ENCODE measurements at regions not wholly inside any gene's neighbourhood (a gene's known extent, or its start where the extent isn't known, plus 50 kb on each side); places are given as distances from the start of the nearest gene placed in this dataset.

- DNase-seq = no peak
Measured at GRCh38 chr1:192713921-192714320, 78.0 kb downstream of the RGS13 start.

GRCh38 chr1:192724670-192725069 lies 84.2 kb upstream of the RGS2 start:
- Mint-ChIP-seq H3K27me3 (peaks cover 2% of the 10 kb centered on the region), H3K36me3 (no peaks in the 10 kb centered on the region)
- CTCF ChIA-PET = no interaction called here

More at GRCh38 chr1:192713921-192714320, 78.0 kb downstream of the RGS13 start:
- H3K4me1 Mint-ChIP-seq = no peaks in the 10 kb centered on the region
- H3K27me3 Mint-ChIP-seq = peaks cover 9% of the 10 kb centered on the region
- no peak overlapping the region for H3K4me3 Mint-ChIP-seq
- no peak for ATAC-seq
- H3K27ac Mint-ChIP-seq = no peak overlapping the region
- peaks cover 1% of the 10 kb centered on the region for H3K36me3 Mint-ChIP-seq
- peaks cover 10% of the 10 kb centered on the region for H3K9me3 Mint-ChIP-seq (ENCODE audit: low read depth)
- CTCF ChIA-PET = no interaction called here

GRCh38 chr1:192726820-192727504 lies 81.9 kb upstream of the RGS2 start:
- no peak overlapping the region for H3K4me3 Mint-ChIP-seq
- no peak for DNase-seq
- CTCF ChIA-PET = interaction anchor here (1.1 kb wide), 1 partner anchor 10 kb away, joined by 5 read pairs; no protein-coding TSS in a partner anchor
- no peak for ATAC-seq
- no peaks in the 10 kb centered on the region for H3K36me3 Mint-ChIP-seq
- H3K27ac Mint-ChIP-seq = no peak overlapping the region
- no peaks in the 10 kb centered on the region for H3K9me3 Mint-ChIP-seq (ENCODE audit: low read depth)
- H3K4me1 Mint-ChIP-seq = no peaks in the 10 kb centered on the region
- H3K27me3 Mint-ChIP-seq = peaks cover 2% of the 10 kb centered on the region

More at GRCh38 chr1:192724670-192725069, 84.2 kb upstream of the RGS2 start:
- DNase-seq (no peak), ATAC-seq (no peak)
- Mint-ChIP-seq H3K9me3 (ENCODE audit: low read depth) (no peaks in the 10 kb centered on the region), H3K27ac (no peak overlapping the region), H3K4me3 (no peak overlapping the region), H3K4me1 (no peaks in the 10 kb centered on the region)

DNA sequence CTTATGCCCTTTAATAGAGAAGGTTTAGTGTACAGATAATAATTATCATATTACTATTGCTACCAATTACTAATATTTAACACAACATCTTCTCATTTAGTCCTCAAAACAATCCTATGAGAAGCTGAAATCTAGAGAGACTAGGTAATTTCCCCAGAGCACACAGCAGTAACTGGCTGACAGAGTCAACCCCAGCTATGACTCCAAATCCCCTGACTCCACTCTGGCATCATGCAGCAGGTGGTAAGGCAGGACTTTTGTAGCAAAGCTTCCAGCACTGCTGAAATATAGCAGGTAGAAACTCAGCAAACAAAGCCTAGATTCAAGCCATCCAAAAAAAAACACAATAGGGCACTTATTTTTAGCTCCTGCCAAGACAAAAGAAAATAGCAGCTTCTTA lies 79.3 kb upstream of the RGS2 start:
- no peak for DNase-seq
- no peak for ATAC-seq
- Mint-ChIP-seq H3K4me3 (no peak overlapping the region), H3K27ac (no peak overlapping the region), H3K9me3 (ENCODE audit: low read depth) (no peaks in the 10 kb centered on the region), H3K36me3 (no peaks in the 10 kb centered on the region), H3K4me1 (no peaks in the 10 kb centered on the region), H3K27me3 (peaks cover 2% of the 10 kb centered on the region)
- CTCF ChIA-PET = no interaction called here

DNA sequence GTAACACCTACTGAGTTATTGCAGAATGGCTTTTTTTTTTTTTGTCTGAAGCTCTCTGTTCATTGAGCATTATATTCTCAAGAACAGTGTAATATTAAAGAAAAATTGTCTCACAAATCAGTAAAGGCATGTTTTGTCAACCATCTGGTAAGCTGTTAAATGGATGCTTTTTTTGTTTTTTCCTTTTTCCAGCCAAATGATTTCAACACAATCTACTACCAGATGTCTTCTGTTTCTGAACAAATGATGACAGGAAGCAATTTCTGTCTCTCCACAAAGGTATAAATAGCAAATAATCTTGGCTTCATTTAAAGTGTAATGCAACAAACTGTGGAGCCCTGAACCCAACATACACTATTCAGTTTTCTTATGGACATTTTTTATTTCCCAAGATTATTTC lies 78.6 kb upstream of the RGS2 start:
- Mint-ChIP-seq H3K36me3 (no peaks in the 10 kb centered on the region), H3K27ac (no peak overlapping the region), H3K27me3 (peaks cover 2% of the 10 kb centered on the region), H3K9me3 (ENCODE audit: low read depth) (no peaks in the 10 kb centered on the region), H3K4me3 (no peak overlapping the region), H3K4me1 (no peaks in the 10 kb centered on the region)
- ATAC-seq (no peak), DNase-seq (no peak)
- CTCF ChIA-PET = no interaction called here

DNA sequence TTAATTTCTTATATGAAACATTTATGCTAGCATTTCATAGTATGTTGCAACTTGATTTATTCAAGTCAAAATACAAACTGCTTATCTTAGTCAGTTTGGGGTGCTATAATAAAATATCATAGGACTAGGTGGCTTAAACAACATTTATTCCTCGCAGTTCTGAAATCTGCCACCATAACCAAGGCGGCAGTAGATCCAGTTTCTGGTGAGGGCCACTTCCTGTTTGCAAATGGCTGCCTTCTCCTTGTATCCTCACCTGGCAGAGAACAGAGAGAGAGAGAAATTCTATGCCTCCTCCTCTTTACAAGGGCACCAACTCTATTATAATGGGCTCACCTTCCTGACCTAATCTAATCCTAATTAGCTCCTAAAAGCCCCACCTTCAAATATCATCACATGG lies 76.1 kb upstream of the RGS2 start:
- Mint-ChIP-seq H3K27ac (no peak overlapping the region), H3K9me3 (ENCODE audit: low read depth) (no peaks in the 10 kb centered on the region), H3K27me3 (peaks cover 2% of the 10 kb centered on the region), H3K4me1 (no peaks in the 10 kb centered on the region), H3K4me3 (no peak overlapping the region), H3K36me3 (no peaks in the 10 kb centered on the region)
- ATAC-seq = no peak
- CTCF ChIA-PET = no interaction called here
- DNase-seq = no peak

GRCh38 chr1:192735298-192735915 lies 73.4 kb upstream of the RGS2 start:
- no peak for ATAC-seq
- Mint-ChIP-seq H3K27ac (no peak overlapping the region), H3K36me3 (no peaks in the 10 kb centered on the region), H3K4me1 (no peaks in the 10 kb centered on the region), H3K9me3 (ENCODE audit: low read depth) (no peaks in the 10 kb centered on the region), H3K4me3 (no peak overlapping the region), H3K27me3 (peaks cover 2% of the 10 kb centered on the region)
- CTCF ChIA-PET = no interaction called here
- no peak for DNase-seq

DNA sequence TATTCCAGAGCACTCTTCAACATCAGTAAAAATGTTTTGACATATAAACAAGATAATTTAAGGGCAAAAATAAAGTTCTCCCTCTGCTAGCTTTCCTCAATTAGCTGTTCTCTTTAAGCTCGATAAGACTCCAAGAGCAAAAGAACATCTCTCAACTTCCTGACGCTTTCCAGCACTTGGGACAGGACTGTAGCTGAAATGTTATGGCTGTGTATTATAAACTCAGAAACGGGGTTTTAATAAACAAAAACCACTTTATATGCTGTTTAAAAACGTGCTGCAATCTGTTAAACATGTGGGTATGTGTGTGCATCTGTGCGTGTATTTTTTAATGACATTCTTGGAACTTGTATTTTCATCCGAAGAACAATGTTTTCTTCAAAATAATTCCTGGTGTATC lies 71.5 kb upstream of the RGS2 start:
- CTCF ChIA-PET = interaction anchor here (1.2 kb wide), 1 partner anchor 10 kb away, joined by 5 read pairs; no protein-coding TSS in a partner anchor
- peaks cover 2% of the 10 kb centered on the region for H3K27me3 Mint-ChIP-seq
- H3K36me3 Mint-ChIP-seq = no peaks in the 10 kb centered on the region
- ATAC-seq (no peak), DNase-seq (no peak)
- no peaks in the 10 kb centered on the region for H3K4me1 Mint-ChIP-seq
- no peak overlapping the region for H3K4me3 Mint-ChIP-seq
- no peak overlapping the region for H3K27ac Mint-ChIP-seq
- H3K9me3 Mint-ChIP-seq (ENCODE audit: low read depth) = no peaks in the 10 kb centered on the region

GRCh38 chr1:192739476-192740184 lies 69.2 kb upstream of the RGS2 start:
- CTCF ChIA-PET = no interaction called here
- no peak overlapping the region for H3K4me3 Mint-ChIP-seq
- no peak for DNase-seq
- ATAC-seq = no peak
- H3K27me3 Mint-ChIP-seq = peaks cover 4% of the 10 kb centered on the region
- no peaks in the 10 kb centered on the region for H3K36me3 Mint-ChIP-seq
- H3K27ac Mint-ChIP-seq = no peak overlapping the region
- no peaks in the 10 kb centered on the region for H3K9me3 Mint-ChIP-seq (ENCODE audit: low read depth)
- H3K4me1 Mint-ChIP-seq = no peaks in the 10 kb centered on the region

GRCh38 chr1:192740214-192740613 lies 68.6 kb upstream of the RGS2 start:
- Mint-ChIP-seq H3K27ac (no peak overlapping the region), H3K9me3 (ENCODE audit: low read depth) (no peaks in the 10 kb centered on the region), H3K27me3 (peaks cover 4% of the 10 kb centered on the region), H3K4me3 (no peak overlapping the region), H3K4me1 (no peaks in the 10 kb centered on the region), H3K36me3 (no peaks in the 10 kb centered on the region)
- ATAC-seq (no peak), DNase-seq (no peak)
- CTCF ChIA-PET = no interaction called here

DNA sequence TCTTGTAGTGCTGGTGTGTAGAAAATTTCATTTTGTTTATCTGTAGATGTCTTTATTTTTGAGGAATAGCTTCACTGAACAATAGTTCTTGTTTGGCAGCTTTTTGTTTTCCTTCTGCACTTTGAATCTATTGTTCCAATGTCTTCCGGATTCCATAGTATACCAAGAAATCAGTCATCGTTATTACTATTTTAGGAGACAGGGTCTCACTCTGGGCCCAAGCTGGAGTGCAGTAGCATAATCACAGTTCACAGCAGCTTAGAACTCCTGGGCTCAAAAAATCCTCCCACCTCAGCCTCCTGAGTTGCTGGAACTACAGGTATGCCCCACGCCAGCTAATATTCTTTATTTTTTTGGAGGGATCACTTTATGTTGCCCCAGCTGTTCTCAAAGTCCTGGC lies 67.7 kb upstream of the RGS2 start:
- ATAC-seq (no peak), DNase-seq (no peak)
- H3K4me3 Mint-ChIP-seq = no peak overlapping the region
- no peaks in the 10 kb centered on the region for H3K9me3 Mint-ChIP-seq (ENCODE audit: low read depth)
- CTCF ChIA-PET = no interaction called here
- no peaks in the 10 kb centered on the region for H3K36me3 Mint-ChIP-seq
- no peak overlapping the region for H3K27ac Mint-ChIP-seq
- no peaks in the 10 kb centered on the region for H3K4me1 Mint-ChIP-seq
- peaks cover 4% of the 10 kb centered on the region for H3K27me3 Mint-ChIP-seq

DNA sequence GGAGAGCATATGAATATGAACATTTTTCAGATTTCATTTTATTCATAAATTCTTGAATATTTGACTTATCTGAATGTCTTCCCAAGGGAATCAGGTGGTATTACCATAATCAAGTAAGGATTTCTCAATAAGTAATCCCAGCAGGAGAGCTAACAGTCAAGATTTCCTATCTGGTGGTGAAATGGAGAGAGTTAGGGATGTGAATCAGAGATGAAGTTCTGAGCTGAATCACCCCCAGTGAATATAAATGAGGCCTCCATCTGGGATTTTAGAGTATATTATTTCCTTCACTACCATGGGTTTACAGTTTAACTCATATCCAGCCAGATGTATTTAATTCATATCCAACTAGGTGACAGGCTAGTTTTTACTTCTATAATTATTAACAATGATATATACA lies 61.5 kb upstream of the RGS2 start:
- H3K4me3 Mint-ChIP-seq = no peak overlapping the region
- DNase-seq (no peak), ATAC-seq (no peak)
- no peak overlapping the region for H3K27ac Mint-ChIP-seq
- H3K9me3 Mint-ChIP-seq (ENCODE audit: low read depth) = peaks cover under 1% of the 10 kb centered on the region
- no peaks in the 10 kb centered on the region for H3K4me1 Mint-ChIP-seq
- no peaks in the 10 kb centered on the region for H3K36me3 Mint-ChIP-seq
- peaks cover 2% of the 10 kb centered on the region for H3K27me3 Mint-ChIP-seq
- CTCF ChIA-PET = no interaction called here

GRCh38 chr1:192747943-192748342 lies 60.9 kb upstream of the RGS2 start:
- Mint-ChIP-seq H3K4me1 (no peaks in the 10 kb centered on the region), H3K27ac (no peak overlapping the region), H3K4me3 (no peak overlapping the region), H3K36me3 (no peaks in the 10 kb centered on the region), H3K9me3 (ENCODE audit: low read depth) (peaks cover 2% of the 10 kb centered on the region), H3K27me3 (no peaks in the 10 kb centered on the region)
- DNase-seq (no peak), ATAC-seq (no peak)
- CTCF ChIA-PET = no interaction called here

DNA sequence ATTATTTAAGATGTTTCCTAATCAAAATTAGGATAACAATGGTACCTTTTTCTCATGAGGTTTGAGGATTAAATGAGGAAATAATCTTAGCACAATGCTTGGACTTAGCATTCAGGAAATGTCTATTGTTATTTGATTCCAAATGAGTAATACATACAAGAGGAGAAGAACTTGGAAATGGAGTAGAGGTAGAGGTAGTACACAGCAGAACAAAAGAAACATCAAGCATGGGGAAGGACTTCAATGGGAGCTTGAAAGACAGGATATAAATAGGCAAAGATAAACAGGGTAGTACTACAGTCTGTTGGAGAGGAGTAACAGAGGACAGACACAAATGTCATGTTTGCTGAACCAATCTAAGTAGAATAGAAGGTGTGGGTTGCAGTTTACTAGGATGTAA lies 59.5 kb upstream of the RGS2 start:
- no peaks in the 10 kb centered on the region for H3K36me3 Mint-ChIP-seq

More for the DNA sequence above, 59.5 kb upstream of the RGS2 start:
- Mint-ChIP-seq H3K27ac (no peak overlapping the region), H3K27me3 (no peaks in the 10 kb centered on the region), H3K9me3 (ENCODE audit: low read depth) (peaks cover 2% of the 10 kb centered on the region), H3K4me1 (no peaks in the 10 kb centered on the region), H3K4me3 (no peak overlapping the region)
- CTCF ChIA-PET = no interaction called here
- ATAC-seq = no peak
- DNase-seq = no peak
